Hepatocyte (in vitro differentiated cells): ENCODE measurements at regions not wholly inside any gene's neighbourhood (a gene's known extent, or its start where the extent isn't known, plus 50 kb on each side); places are given as distances from the start of the nearest gene placed in this dataset.

Source experiments
- DNase-seq: peaks from one replicate; pipeline ENCODE4 v3.0.0-alpha.2; 2016; ENCODE audit warnings: low spot score
- H2AFZ ChIP-seq: fragments of 200-600 bp; sonication (generic); 2 replicates; pipeline ENCODE4 v1.6.0; 2016; ENCODE audit warnings: antibody characterized with exemption, mild to moderate bottlenecking
- H3K27ac ChIP-seq: fragments of 200-600 bp; sonication (generic); 2 replicates; pipeline ENCODE4 v1.5.1; 2016; ENCODE audit warnings: mild to moderate bottlenecking
- H3K27me3 ChIP-seq: fragments of 200-600 bp; sonication (generic); 2 replicates; pipeline ENCODE4 v1.6.1; 2016
- H3K36me3 ChIP-seq: fragments of 200-600 bp; sonication (generic); replicated peaks from 2 replicates; pipeline ENCODE4 v1.5.1; 2016; ENCODE audit warnings: low read depth; ENCODE audit not compliant: insufficient read depth
- H3K4me1 ChIP-seq: fragments of 200-600 bp; sonication (generic); 2 replicates; pipeline ENCODE4 v1.5.1; 2016; ENCODE audit warnings: mild to moderate bottlenecking, moderate library complexity; ENCODE audit not compliant: insufficient read depth
- H3K4me2 ChIP-seq: fragments of 200-600 bp; sonication (generic); 2 replicates; pipeline ENCODE4 v1.6.0; 2016
- H3K4me3 ChIP-seq: fragments of 200-600 bp; sonication (generic); 2 replicates; pipeline ENCODE4 v1.5.1; 2016; ENCODE audit warnings: mild to moderate bottlenecking
- H3K79me2 ChIP-seq: fragments of 200-600 bp; sonication (generic); 2 replicates; pipeline ENCODE4 v1.6.0; 2017; ENCODE audit warnings: mild to moderate bottlenecking
- H3K9me2 ChIP-seq: fragments of 200-600 bp; sonication (generic); replicated peaks from 2 replicates; pipeline ENCODE4 v1.6.0; 2017; ENCODE audit warnings: mild to moderate bottlenecking; ENCODE audit not compliant: insufficient read depth
- H3K9me3 ChIP-seq: fragments of 200-600 bp; sonication (generic); 2 replicates; pipeline ENCODE4 v1.5.1; 2016; ENCODE audit warnings: low read depth, mild to moderate bottlenecking
- H4K20me1 ChIP-seq: fragments of 200-600 bp; sonication (generic); 2 replicates; pipeline ENCODE4 v1.6.0; 2016; ENCODE audit warnings: mild to moderate bottlenecking; ENCODE audit not compliant: insufficient read depth, poor library complexity, severe bottlenecking
- CTCF ChIP-seq: fragments of 200-600 bp; sonication (generic); IDR thresholded peaks from 2 replicates; pipeline ENCODE4 v1.5.1; 2016; ENCODE audit warnings: antibody characterized with exemption, mild to moderate bottlenecking; ENCODE audit not compliant: poor library complexity
- EZH2 ChIP-seq: fragments of 200-600 bp; sonication (generic); IDR thresholded peaks from 2 replicates; pipeline ENCODE4 v1.6.1; 2016; ENCODE audit warnings: antibody characterized with exemption, mild to moderate bottlenecking, borderline replicate concordance
- EZH2phosphoT487 ChIP-seq: fragments of 200-600 bp; sonication (generic); IDR thresholded peaks from one replicate; pipeline ENCODE4 v1.6.1; 2018; ENCODE audit warnings: antibody characterized with exemption, mild to moderate bottlenecking, low read depth, moderate library complexity; ENCODE audit not compliant: unreplicated experiment, severe bottlenecking
- WGBS: methylation state at CpG from one replicate; pipeline ENCODE4 v1.1.6; 2016; ENCODE audit warnings: low lambda C conversion rate; ENCODE audit errors: missing lambda C conversion rate; 5-methylcytosine and 5-hydroxymethylcytosine counted together

- 71% methylated on average over 6 of the region's 6 CpGs for WGBS
- DNase-seq, result no peak
- TF ChIP-seq EZH2phosphoT487, result no peak
- TF ChIP-seq EZH2, result no peak
- no peak for TF ChIP-seq CTCF
- Histone ChIP-seq H3K9me2 (no peaks in the 10 kb centered on the region), H4K20me1 (no peaks in the 10 kb centered on the region), H3K4me1 (no peaks in the 10 kb centered on the region), H2AFZ (no peak overlapping the region), H3K27ac (no peak overlapping the region), H3K4me3 (no peak overlapping the region), H3K9me3 (no peaks in the 10 kb centered on the region), H3K36me3 (no peaks in the 10 kb centered on the region), H3K4me2 (no peak overlapping the region), H3K27me3 (no peaks in the 10 kb centered on the region), H3K79me2 (no peaks in the 10 kb centered on the region)
These were observed 318.4 kb downstream of the IRX2 start for GRCh38 chr5:2433086-2433485.

GRCh38 chr5:2432076-2432920 lies 319.2 kb downstream of the IRX2 start:
- 76% methylated on average over 14 of the region's 14 CpGs for WGBS
- Histone ChIP-seq H3K4me1 (no peaks in the 10 kb centered on the region), H3K4me2 (no peak overlapping the region), H3K79me2 (no peaks in the 10 kb centered on the region), H3K9me2 (no peaks in the 10 kb centered on the region), H2AFZ (no peak overlapping the region), H4K20me1 (no peaks in the 10 kb centered on the region), H3K27me3 (no peaks in the 10 kb centered on the region), H3K36me3 (no peaks in the 10 kb centered on the region), H3K9me3 (no peaks in the 10 kb centered on the region), H3K4me3 (no peak overlapping the region), H3K27ac (no peak overlapping the region)
- DNase-seq, result no peak
- TF ChIP-seq CTCF, result no peak
- TF ChIP-seq EZH2, result no peak
- TF ChIP-seq EZH2phosphoT487, result no peak

- no peaks in the 10 kb centered on the region for H3K9me2 ChIP-seq
These were observed 320.9 kb downstream of the IRX2 start for GRCh38 chr5:2430606-2431005.

More at GRCh38 chr5:2430606-2431005, 320.9 kb downstream of the IRX2 start:
- no peaks in the 10 kb centered on the region for H4K20me1 ChIP-seq
- no peaks in the 10 kb centered on the region for H3K27me3 ChIP-seq
- no peaks in the 10 kb centered on the region for H3K4me1 ChIP-seq
- 86% methylated on average over 5 of the region's 5 CpGs for WGBS
- no peaks in the 10 kb centered on the region for H3K36me3 ChIP-seq
- no peak overlapping the region for H2AFZ ChIP-seq
- H3K9me3 ChIP-seq, result no peaks in the 10 kb centered on the region
- no peaks in the 10 kb centered on the region for H3K79me2 ChIP-seq
- no peak for TF ChIP-seq EZH2
- TF ChIP-seq CTCF, result no peak
- no peak for TF ChIP-seq EZH2phosphoT487
- no peak overlapping the region for H3K4me3 ChIP-seq
- no peak overlapping the region for H3K4me2 ChIP-seq
- no peak for DNase-seq
- no peak overlapping the region for H3K27ac ChIP-seq
